H1 (cell line): ENCODE measurements at regions not wholly inside any gene's neighbourhood (a gene's known extent, or its start where the extent isn't known, plus 50 kb on each side); places are given as distances from the start of the nearest gene placed in this dataset.

ENCODE experiments used
- CTCF ChIA-PET: fragments of 300-600 bp; sonication (Branson Sonifier 250); formaldehyde crosslinking; loops from one replicate; lab custom pipeline; 2021; ENCODE audit not compliant: partially characterized antibody; lab: Charles Lee
- POLR2A ChIA-PET: fragments of 300-600 bp; sonication (Branson Sonifier 250); formaldehyde crosslinking; loops from one replicate; lab custom pipeline; 2021; ENCODE audit warnings: inconsistent platforms; ENCODE audit not compliant: partially characterized antibody; lab: Charles Lee
- DNase-seq, 2 experiments: peaks; one replicate each; pipeline versions ENCODE4 v3.0.0 to v3.0.0-alpha.2; 2010 to 2022; ENCODE audit warnings: low spot score in 2 of 2, low read depth in 1 of 2, mixed read lengths in 1 of 2
- FAIRE-seq: peaks from 2 replicates; lab custom pipeline; 2011; peaks lifted over from hg19 to GRCh38; lab: Jason Lieb, UNC
- H2AFZ ChIP-seq: 2 replicates; pipeline ENCODE4 v1.8.1; 2012; ENCODE audit warnings: low read length, inconsistent platforms
- H2AK5ac ChIP-seq: 2 replicates; pipeline ENCODE4 v1.6.1; 2013; ENCODE audit warnings: low read depth, low read length
- H2BK120ac ChIP-seq: replicated peaks from 2 replicates; pipeline ENCODE3; 2013; ENCODE audit warnings: low read depth, low read length, inconsistent platforms
- H2BK12ac ChIP-seq: 2 replicates; pipeline ENCODE4 v1.6.1; 2013; ENCODE audit warnings: low read depth, low read length
- H2BK15ac ChIP-seq: 2 replicates; pipeline ENCODE4 v1.6.1; 2013; ENCODE audit warnings: low read length
- H2BK20ac ChIP-seq: 2 replicates; pipeline ENCODE4 v1.6.1; 2013; ENCODE audit warnings: low read length
- H2BK5ac ChIP-seq: 2 replicates; pipeline ENCODE4 v1.6.1; 2013; ENCODE audit warnings: low read depth, low read length
- H3K14ac ChIP-seq: 2 replicates; pipeline ENCODE4 v1.6.1; 2013; ENCODE audit warnings: inconsistent platforms; ENCODE audit not compliant: insufficient read length
- H3K18ac ChIP-seq: 2 replicates; pipeline ENCODE4 v1.6.1; 2013; ENCODE audit warnings: low read length; ENCODE audit errors: extremely low read depth
- H3K23ac ChIP-seq: 2 replicates; pipeline ENCODE4 v1.6.1; 2013; ENCODE audit warnings: inconsistent platforms; ENCODE audit not compliant: insufficient read length
- H3K23me2 ChIP-seq: 2 replicates; pipeline ENCODE4 v1.6.1; 2013; ENCODE audit warnings: low read depth, low read length
- H3K27ac ChIP-seq: 2 replicates; pipeline ENCODE4 v1.6.1; 2011; ENCODE audit warnings: low read depth, low read length, inconsistent platforms
- H3K27me3 ChIP-seq, 4 experiments: replicated peaks in 1 of 4; 1 replicate in 1 of 4; 2 replicates in 3 of 4; pipeline versions ENCODE4 v1.6.1 to v1.8.1; 2011 to 2013; ENCODE audit warnings: low read length in 3 of 4, mild to moderate bottlenecking in 3 of 4, inconsistent platforms in 2 of 4, mixed read lengths in 2 of 4, moderate library complexity in 1 of 4; ENCODE audit not compliant: control insufficient read depth in 3 of 4, insufficient read depth in 3 of 4; ENCODE audit errors: extremely low read depth in 1 of 4
- H3K36me3 ChIP-seq, 4 experiments: 2 replicates each; pipeline versions ENCODE4 v1.6.1 to v1.8.1; 2011 to 2013; ENCODE audit warnings: mild to moderate bottlenecking in 4 of 4, low read length in 3 of 4, moderate library complexity in 2 of 4, control low read depth in 1 of 4, inconsistent platforms in 1 of 4; ENCODE audit not compliant: insufficient read depth in 4 of 4, control insufficient read depth in 2 of 4
- H3K4ac ChIP-seq: replicated peaks from 2 replicates; pipeline ENCODE3; 2013; ENCODE audit warnings: low read length, low read depth, mixed read lengths, inconsistent platforms; ENCODE audit not compliant: insufficient read length
- H3K4me1 ChIP-seq, 4 experiments: replicated peaks in 1 of 4; 1 replicate in 1 of 4; 2 replicates in 3 of 4; pipeline versions ENCODE4 v1.6.1 to v1.8.1; 2011 to 2013; ENCODE audit warnings: low read length in 3 of 4, inconsistent platforms in 2 of 4, mixed read lengths in 1 of 4; ENCODE audit not compliant: insufficient read depth in 4 of 4, control insufficient read depth in 3 of 4
- H3K4me2 ChIP-seq, 2 experiments: 2 replicates each; pipeline versions ENCODE4 v1.6.1 to v1.8.1; 2011 to 2013; ENCODE audit warnings: low read depth in 2 of 2, low read length in 2 of 2, control low read depth in 1 of 2, inconsistent platforms in 1 of 2, mild to moderate bottlenecking in 1 of 2; ENCODE audit not compliant: insufficient read depth in 1 of 2
- H3K4me3 ChIP-seq, 4 experiments: fragments of 200-600, 300-600 bp in 1 of 4; sonication (generic), shearing (Covaris generic), sonication (Bioruptor Twin) in 1 of 4; 2 replicates each; pipeline versions ENCODE4 v1.5.1 to v1.8.1; 2011 to 2016; ENCODE audit warnings: low read length in 4 of 4, low read depth in 3 of 4, control low read depth in 2 of 4, inconsistent platforms in 2 of 4, mild to moderate bottlenecking in 2 of 4, mixed read lengths in 1 of 4, moderate library complexity in 1 of 4; ENCODE audit not compliant: insufficient read depth in 2 of 4; ENCODE audit errors: extremely low read depth in 1 of 4
- H3K56ac ChIP-seq: replicated peaks from 2 replicates; pipeline ENCODE3; 2013; ENCODE audit warnings: low read depth, mild to moderate bottlenecking, mixed read lengths, low read length, inconsistent platforms; ENCODE audit not compliant: insufficient read length
- H3K79me1 ChIP-seq: 2 replicates; pipeline ENCODE4 v1.6.1; 2013; ENCODE audit warnings: low read depth, low read length, control low read depth
- H3K79me2 ChIP-seq, 2 experiments: 2 replicates each; pipeline versions ENCODE4 v1.6.1 to v1.8.1; 2012 to 2013; ENCODE audit warnings: low read length in 2 of 2, mild to moderate bottlenecking in 2 of 2, inconsistent platforms in 1 of 2; ENCODE audit not compliant: insufficient read depth in 2 of 2, control insufficient read depth in 1 of 2
- H3K9ac ChIP-seq, 4 experiments: replicated peaks in 1 of 4; 1 replicate in 1 of 4; 2 replicates in 3 of 4; pipeline versions ENCODE4 v1.6.1 to v1.8.1; 2011 to 2013; ENCODE audit warnings: low read depth in 3 of 4, low read length in 3 of 4, control low read depth in 2 of 4, mild to moderate bottlenecking in 2 of 4, moderate library complexity in 2 of 4, inconsistent platforms in 1 of 4; ENCODE audit errors: extremely low read depth in 1 of 4
- H3K9me3 ChIP-seq, 2 experiments: 2 replicates each; pipeline versions ENCODE4 v1.6.1 to v1.8.1; 2012 to 2013; ENCODE audit warnings: mild to moderate bottlenecking in 2 of 2, moderate library complexity in 2 of 2, control low read depth in 1 of 2, inconsistent platforms in 1 of 2, low read depth in 1 of 2, low read length in 1 of 2, mixed read lengths in 1 of 2; ENCODE audit not compliant: insufficient read depth in 2 of 2
- H4K20me1 ChIP-seq, 2 experiments: replicated peaks in 1 of 2; 2 replicates each; pipeline versions ENCODE3 to v1.8.1; 2011 to 2013; ENCODE audit warnings: inconsistent platforms in 2 of 2, low read length in 2 of 2, mild to moderate bottlenecking in 1 of 2; ENCODE audit not compliant: insufficient read depth in 2 of 2, control insufficient read depth in 1 of 2
- H4K5ac ChIP-seq: 2 replicates; pipeline ENCODE4 v1.6.1; 2013; ENCODE audit warnings: low read length, low read depth, mixed read lengths, inconsistent platforms; ENCODE audit not compliant: insufficient read length
- H4K8ac ChIP-seq: 2 replicates; pipeline ENCODE4 v1.8.0; 2013; ENCODE audit warnings: mild to moderate bottlenecking, moderate library complexity, low read length, inconsistent platforms; ENCODE audit not compliant: insufficient read depth; ENCODE audit errors: extremely low read depth
- H4K91ac ChIP-seq: replicated peaks from 2 replicates; pipeline ENCODE3; 2013; ENCODE audit warnings: low read length, mixed read lengths, inconsistent platforms; ENCODE audit not compliant: insufficient read length
- ASH2L ChIP-seq: fragments of 200-600, 300-600 bp; sonication (generic); IDR thresholded peaks from one replicate; pipeline ENCODE4 v1.7.1; 2017; ENCODE audit warnings: low read length
- BCL11A ChIP-seq, 2 experiments: IDR thresholded peaks; one replicate each; pipeline ENCODE4 v1.6.1; 2011; ENCODE audit warnings: low read depth in 2 of 2, low read length in 2 of 2, mild to moderate bottlenecking in 2 of 2
- BRCA1 ChIP-seq: IDR thresholded peaks from 2 replicates; pipeline ENCODE4 v1.6.1; 2012; ENCODE audit warnings: low read depth, low read length, improper control_type of control experiment
- CBX8 ChIP-seq: fragments of 300-800, 300-1000 bp; sonication (generic); IDR thresholded peaks from 2 replicates; pipeline ENCODE4 v1.7.1; 2016; ENCODE audit warnings: low read depth, low read length, borderline replicate concordance
- CEBPB ChIP-seq: IDR thresholded peaks from 2 replicates; pipeline ENCODE4 v1.6.1; 2012; ENCODE audit warnings: low read depth, low read length
- E2F6 ChIP-seq: IDR thresholded peaks from 2 replicates; pipeline ENCODE4 v1.6.1; 2012; ENCODE audit warnings: inconsistent platforms
- EZH2 ChIP-seq: fragments of 200-600 bp; sonication (generic); IDR thresholded peaks from 2 replicates; pipeline ENCODE4 v1.7.1; 2012; ENCODE audit warnings: low read depth, mild to moderate bottlenecking, moderate library complexity, low read length, inconsistent platforms; ENCODE audit not compliant: severe bottlenecking
- GABPA ChIP-seq: IDR thresholded peaks from 2 replicates; pipeline ENCODE4 v1.6.1; 2011; ENCODE audit warnings: mild to moderate bottlenecking, low read length, moderate library complexity, borderline replicate concordance; ENCODE audit not compliant: insufficient read depth
- JUND ChIP-seq: IDR thresholded peaks from 2 replicates; pipeline ENCODE4 v1.6.1; 2011; ENCODE audit warnings: mild to moderate bottlenecking, improper control_type of control experiment, low read length
- KDM1A ChIP-seq: fragments of 200-600, 300-600 bp; sonication (generic); IDR thresholded peaks from 2 replicates; pipeline ENCODE4 v1.7.1; 2016; ENCODE audit warnings: mild to moderate bottlenecking, low read length, borderline replicate concordance
- RFX5 ChIP-seq: IDR thresholded peaks from 2 replicates; pipeline ENCODE4 v1.6.1; 2011; ENCODE audit warnings: low read depth, low read length, improper control_type of control experiment, borderline replicate concordance
- RXRA ChIP-seq: IDR thresholded peaks from 2 replicates; pipeline ENCODE4 v1.6.1; 2011; ENCODE audit warnings: low read depth, mild to moderate bottlenecking, low read length, moderate library complexity; ENCODE audit not compliant: insufficient read depth
- SIX5 ChIP-seq: IDR thresholded peaks from 2 replicates; pipeline ENCODE4 v1.6.1; 2011; ENCODE audit warnings: mild to moderate bottlenecking, low read depth, low read length
- TAF7 ChIP-seq: optimal IDR thresholded peaks from 2 replicates; pipeline ENCODE3; 2011; ENCODE audit warnings: low read depth, mild to moderate bottlenecking, inconsistent platforms, low read length, moderate library complexity, borderline replicate concordance
- TBP ChIP-seq: IDR thresholded peaks from 2 replicates; pipeline ENCODE4 v1.6.1; 2011; ENCODE audit warnings: low read depth, low read length, improper control_type of control experiment

- Histone ChIP-seq H3K27ac (no peak overlapping the region), H2AFZ (no peak overlapping the region), H2BK120ac (no peak overlapping the region), H2BK5ac (no peak overlapping the region), H4K8ac (no peak overlapping the region), H2AK5ac (no peak overlapping the region), H3K4ac (no peak overlapping the region), H3K23ac (no peak overlapping the region), H4K5ac (no peak overlapping the region), H3K56ac (no peak overlapping the region), H3K4me1 (0 out of 7 replicates have a peak, but pooled peaks cover 0 to 2% (median 0%) of the 10 kb centered on the region in 4 experiments), H3K9me3 (no peaks in the 10 kb centered on the region), H3K23me2 (no peaks in the 10 kb centered on the region), H4K91ac (no peak overlapping the region), H2BK12ac (no peak overlapping the region), H3K79me1 (no peaks in the 10 kb centered on the region), H3K27me3 (no peaks in the 10 kb centered on the region), H3K18ac (no peak overlapping the region), H3K9ac (no peak overlapping the region), H3K14ac (no peak overlapping the region), H3K4me3 (no peak overlapping the region), H3K4me2 (no peak overlapping the region), H3K79me2 (no peaks in the 10 kb centered on the region), H2BK15ac (no peak overlapping the region), H4K20me1 (no peaks in the 10 kb centered on the region), H2BK20ac (no peak overlapping the region), H3K36me3 (no peaks in the 10 kb centered on the region)
- DNase-seq, result no peak
- no peak for FAIRE-seq
- ChIA-PET CTCF (interaction anchor here (0.9 kb wide), 1 partner anchor 9 kb away, joined by 3 read pairs; no protein-coding TSS in a partner anchor), POLR2A (no interaction called here)
- no peak for TF ChIP-seq BRCA1
- TF ChIP-seq JUND, result no peak
- no peak for TF ChIP-seq E2F6
- TF ChIP-seq CBX8, result no peak
- no peak for TF ChIP-seq TAF7
- no peak for TF ChIP-seq BCL11A (IDR thresholded peaks at IDR 0.05; ENCODE audit: low read depth in 2 of 2, low read length in 2 of 2)
- no peak for TF ChIP-seq KDM1A
- TF ChIP-seq RXRA, result no peak
- no peak for TF ChIP-seq EZH2
- no peak for TF ChIP-seq SIX5
- no peak for TF ChIP-seq ASH2L
- no peak for TF ChIP-seq GABPA
- TF ChIP-seq CEBPB, result no peak
- TF ChIP-seq RFX5, result no peak
- no peak for TF ChIP-seq TBP
Measured at GRCh38 chr4:79467246-79467932, 59.4 kb upstream of the GK2 start.
